HUES48 (cell line): ENCODE measurements at regions not wholly inside any gene's neighbourhood (a gene's known extent, or its start where the extent isn't known, plus 50 kb on each side); places are given as distances from the start of the nearest gene placed in this dataset.

Experiments used
- H3K27ac ChIP-seq: one replicate; pipeline ENCODE4 v1.7.0; 2013; ENCODE audit warnings: low read depth, low read length, inconsistent platforms
- H3K27me3 ChIP-seq: 2 replicates; pipeline ENCODE4 v1.6.1; 2013; ENCODE audit warnings: mild to moderate bottlenecking, low read length; ENCODE audit not compliant: control insufficient read depth, insufficient read depth
- H3K36me3 ChIP-seq: 2 replicates; pipeline ENCODE4 v1.6.1; 2013; ENCODE audit warnings: low read length; ENCODE audit not compliant: control insufficient read depth, insufficient read depth
- H3K4me1 ChIP-seq: 2 replicates; pipeline ENCODE4 v1.6.1; 2013; ENCODE audit warnings: mild to moderate bottlenecking, low read length; ENCODE audit not compliant: control insufficient read depth, insufficient read depth
- H3K4me3 ChIP-seq: 2 replicates; pipeline ENCODE4 v1.5.1; 2013; ENCODE audit warnings: mild to moderate bottlenecking, low read depth, low read length
- H3K9ac ChIP-seq: 2 replicates; pipeline ENCODE4 v1.6.1; 2013; ENCODE audit warnings: mild to moderate bottlenecking, low read depth, low read length, moderate library complexity
- H3K9me3 ChIP-seq: 2 replicates; pipeline ENCODE4 v1.6.1; 2013; ENCODE audit warnings: low read length; ENCODE audit not compliant: control insufficient read depth, insufficient read depth

- Histone ChIP-seq H3K4me3 (no peak overlapping the region), H3K36me3 (no peaks in the 10 kb centered on the region), H3K4me1 (peaks cover 8% of the 10 kb centered on the region; the same call in 1 of the 2 replicates), H3K9ac (no peak overlapping the region), H3K9me3 (no peaks in the 10 kb centered on the region), H3K27ac (no peak overlapping the region), H3K27me3 (no peaks in the 10 kb centered on the region)
Observed at GRCh38 chr7:68422281-68422680, 1176.0 kb upstream of the AUTS2 start.

- Histone ChIP-seq H3K27me3 (no peaks in the 10 kb centered on the region), H3K36me3 (no peaks in the 10 kb centered on the region), H3K4me1 (peaks cover 8% of the 10 kb centered on the region; the same call in 1 of the 2 replicates), H3K9ac (no peak overlapping the region), H3K4me3 (no peak overlapping the region), H3K27ac (no peak overlapping the region), H3K9me3 (no peaks in the 10 kb centered on the region)
Observed at GRCh38 chr7:68423356-68423755, 1174.9 kb upstream of the AUTS2 start.

GRCh38 chr7:68424658-68425297, 1173.5 kb upstream of the AUTS2 start:
- Histone ChIP-seq H3K27ac (no peak overlapping the region), H3K36me3 (no peaks in the 10 kb centered on the region), H3K9ac (no peak overlapping the region), H3K4me1 (peaks cover 8% of the 10 kb centered on the region; the same call in 1 of the 2 replicates), H3K9me3 (no peaks in the 10 kb centered on the region), H3K27me3 (no peaks in the 10 kb centered on the region), H3K4me3 (no peak overlapping the region)

GRCh38 chr7:68425377-68425776, 1172.9 kb upstream of the AUTS2 start:
- Histone ChIP-seq H3K9me3 (no peaks in the 10 kb centered on the region), H3K9ac (no peak overlapping the region), H3K36me3 (no peaks in the 10 kb centered on the region), H3K27ac (no peak overlapping the region), H3K4me3 (no peak overlapping the region), H3K4me1 (peaks cover 8% of the 10 kb centered on the region; the same call in 1 of the 2 replicates), H3K27me3 (no peaks in the 10 kb centered on the region)

- Histone ChIP-seq H3K27me3 (no peaks in the 10 kb centered on the region), H3K36me3 (no peaks in the 10 kb centered on the region), H3K4me1 (0 out of 2 replicates have a peak, but pooled peaks cover 1% of the 10 kb centered on the region), H3K9me3 (no peaks in the 10 kb centered on the region), H3K9ac (no peak overlapping the region), H3K4me3 (no peak overlapping the region), H3K27ac (no peak overlapping the region)
Observed at GRCh38 chr7:68429411-68430117, 1168.7 kb upstream of the AUTS2 start.

GRCh38 chr7:68432585-68432984, 1165.7 kb upstream of the AUTS2 start:
- no peaks in the 10 kb centered on the region for H3K9me3 ChIP-seq
- no peaks in the 10 kb centered on the region for H3K4me1 ChIP-seq
- H3K27ac ChIP-seq = no peak overlapping the region
- no peaks in the 10 kb centered on the region for H3K36me3 ChIP-seq
- H3K27me3 ChIP-seq = no peaks in the 10 kb centered on the region
- H3K4me3 ChIP-seq = no peak overlapping the region
- no peak overlapping the region for H3K9ac ChIP-seq

- H3K4me1 ChIP-seq = no peaks in the 10 kb centered on the region
- H3K36me3 ChIP-seq = no peaks in the 10 kb centered on the region
- no peaks in the 10 kb centered on the region for H3K9me3 ChIP-seq
- H3K27ac ChIP-seq = no peak overlapping the region
- no peak overlapping the region for H3K9ac ChIP-seq
- no peak overlapping the region for H3K4me3 ChIP-seq
- H3K27me3 ChIP-seq = no peaks in the 10 kb centered on the region
Observed at GRCh38 chr7:68433462-68434070, 1164.7 kb upstream of the AUTS2 start.

- Histone ChIP-seq H3K36me3 (no peaks in the 10 kb centered on the region), H3K4me3 (no peak overlapping the region), H3K27me3 (no peaks in the 10 kb centered on the region), H3K9ac (no peak overlapping the region), H3K9me3 (no peaks in the 10 kb centered on the region), H3K4me1 (no peaks in the 10 kb centered on the region), H3K27ac (no peak overlapping the region)
Observed at GRCh38 chr7:68434857-68435256, 1163.4 kb upstream of the AUTS2 start.

GRCh38 chr7:68438016-68438415, 1160.3 kb upstream of the AUTS2 start:
- H3K9me3 ChIP-seq = no peaks in the 10 kb centered on the region
- H3K4me3 ChIP-seq = no peak overlapping the region
- no peak overlapping the region for H3K27ac ChIP-seq
- no peaks in the 10 kb centered on the region for H3K36me3 ChIP-seq
- no peaks in the 10 kb centered on the region for H3K4me1 ChIP-seq
- no peaks in the 10 kb centered on the region for H3K27me3 ChIP-seq
- no peak overlapping the region for H3K9ac ChIP-seq

- Histone ChIP-seq H3K27me3 (no peaks in the 10 kb centered on the region), H3K4me1 (no peaks in the 10 kb centered on the region), H3K27ac (no peak overlapping the region), H3K4me3 (no peak overlapping the region), H3K9ac (no peak overlapping the region), H3K9me3 (no peaks in the 10 kb centered on the region), H3K36me3 (no peaks in the 10 kb centered on the region)
Observed at GRCh38 chr7:68438811-68439210, 1159.5 kb upstream of the AUTS2 start.

GRCh38 chr7:68439897-68440296, 1158.4 kb upstream of the AUTS2 start:
- H3K36me3 ChIP-seq = no peaks in the 10 kb centered on the region
- no peak overlapping the region for H3K27ac ChIP-seq
- H3K27me3 ChIP-seq = no peaks in the 10 kb centered on the region

More at GRCh38 chr7:68439897-68440296, 1158.4 kb upstream of the AUTS2 start:
- Histone ChIP-seq H3K4me3 (no peak overlapping the region), H3K9ac (no peak overlapping the region), H3K9me3 (no peaks in the 10 kb centered on the region), H3K4me1 (no peaks in the 10 kb centered on the region)
